ENCODE measurements at regions not wholly inside any gene's neighbourhood (a gene's known extent, or its start where the extent isn't known, plus 50 kb on each side); places are given as distances from the start of the nearest gene placed in this dataset.

DNA sequence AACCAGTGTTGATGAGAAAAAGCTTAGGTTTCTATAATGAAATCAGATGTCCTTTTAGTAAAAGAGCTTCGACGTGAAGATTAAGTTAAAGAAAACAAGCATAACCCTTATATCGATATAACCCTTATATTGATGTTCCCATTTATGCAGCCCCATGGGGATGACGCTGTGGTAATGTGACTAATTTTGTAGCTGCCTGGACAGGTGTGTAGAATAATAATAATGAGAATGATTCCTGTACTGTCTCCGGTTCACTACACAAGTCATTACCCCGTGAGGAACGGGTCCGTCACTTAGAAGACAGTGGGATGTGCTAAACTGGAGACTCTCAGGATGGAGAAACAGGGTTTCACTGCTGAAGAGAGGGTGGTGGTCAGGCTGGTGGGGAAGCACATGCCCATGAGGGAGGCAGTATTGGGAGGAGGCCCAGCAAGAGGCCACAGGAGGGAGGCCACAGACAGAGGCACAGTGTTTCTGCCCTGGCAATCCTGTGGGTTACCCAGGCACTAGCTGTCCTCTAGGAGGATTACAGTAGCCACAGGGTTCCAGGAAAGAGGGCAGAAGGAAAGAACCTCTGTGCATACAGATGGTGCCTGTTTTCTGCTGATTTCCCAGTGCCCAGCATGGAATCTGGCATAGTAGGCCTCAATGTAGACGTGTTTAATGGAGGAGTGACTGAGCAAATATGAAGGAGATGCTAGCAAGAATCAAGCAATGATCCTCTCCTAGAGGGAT is 191.1 kb upstream of the TSC22D2 start:
- no peak for DNase-seq (ENCODE audit: low spot score)

DNA sequence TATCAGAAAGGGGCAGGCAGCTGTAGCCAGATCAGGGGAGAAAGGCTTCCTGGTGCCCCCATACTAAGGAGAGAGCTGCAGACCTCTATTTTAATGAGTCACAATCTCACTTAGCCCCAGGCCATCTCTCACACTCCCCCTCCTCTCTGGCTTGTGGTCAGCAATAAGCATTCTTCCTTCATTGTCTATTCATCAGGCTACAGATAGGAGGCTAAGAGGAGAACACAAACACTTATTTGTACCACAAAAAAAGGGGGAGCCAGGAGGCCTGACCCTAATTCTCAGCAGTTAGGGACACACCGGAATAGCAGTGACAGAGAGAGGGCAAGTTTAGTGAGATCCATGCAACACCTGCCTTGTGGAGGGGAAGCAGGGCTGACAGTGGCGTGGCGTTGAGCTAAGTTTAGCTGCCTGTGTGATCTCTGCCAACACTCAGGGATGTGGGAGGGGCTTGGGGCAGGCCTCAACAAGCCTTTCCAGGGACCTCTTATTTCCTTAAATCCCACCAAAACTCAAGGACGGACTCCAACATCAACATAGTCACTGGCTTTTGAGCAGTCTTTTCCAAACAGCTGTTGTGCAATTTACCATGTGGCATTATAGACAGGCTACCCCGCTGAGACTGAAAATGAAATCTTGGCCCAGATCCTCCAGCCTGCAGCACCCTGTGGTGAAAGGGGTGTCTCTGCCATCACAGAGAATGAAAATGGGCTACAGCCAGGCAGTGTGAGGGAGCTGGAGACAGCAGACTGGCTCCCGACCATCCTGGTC is 191.9 kb upstream of the TSC22D2 start:
- peak; percentile 38 for DNase-seq (ENCODE audit: low spot score)

DNA sequence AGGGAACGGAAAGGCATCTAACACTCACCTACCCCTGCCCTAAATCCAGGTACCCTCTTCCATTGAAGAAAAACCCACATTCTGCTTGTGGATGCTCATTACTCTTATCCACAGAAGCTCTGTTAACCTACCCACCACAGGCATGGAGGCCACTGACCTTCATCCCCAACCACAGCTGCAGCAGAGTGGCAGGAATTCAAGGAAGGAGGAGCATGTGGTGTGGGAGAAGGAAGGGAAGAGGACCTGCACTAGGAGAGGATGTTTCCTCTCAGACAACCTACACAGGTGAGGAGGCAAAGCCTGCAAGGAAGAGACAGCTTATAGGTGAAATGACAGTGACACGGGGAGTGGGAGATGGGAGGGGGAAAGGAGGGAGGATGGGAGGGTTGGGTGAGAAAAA is 192.5 kb upstream of the TSC22D2 start:
- DNase-seq (ENCODE audit: low spot score) = peak; percentile 8

DNA sequence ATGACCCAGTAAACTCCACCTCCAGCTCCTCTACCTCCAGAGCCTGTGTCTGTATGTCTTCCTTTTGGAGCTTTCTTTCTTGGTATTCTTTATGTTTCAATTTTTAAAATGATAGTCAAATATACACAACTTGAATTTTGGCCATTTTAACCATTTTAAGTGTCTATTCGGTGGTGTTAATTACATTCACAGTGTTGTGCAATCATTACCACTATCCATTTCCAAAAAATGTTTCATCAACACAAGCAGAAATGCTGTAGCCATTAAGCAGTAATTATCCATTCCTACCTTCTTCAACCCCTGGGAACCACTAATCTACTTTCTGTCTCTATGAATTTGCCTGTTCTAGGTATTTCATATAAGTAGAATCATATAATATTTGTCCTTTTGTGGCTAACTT is 194.5 kb upstream of the TSC22D2 start:
- no peak for DNase-seq (ENCODE audit: low spot score)

DNA sequence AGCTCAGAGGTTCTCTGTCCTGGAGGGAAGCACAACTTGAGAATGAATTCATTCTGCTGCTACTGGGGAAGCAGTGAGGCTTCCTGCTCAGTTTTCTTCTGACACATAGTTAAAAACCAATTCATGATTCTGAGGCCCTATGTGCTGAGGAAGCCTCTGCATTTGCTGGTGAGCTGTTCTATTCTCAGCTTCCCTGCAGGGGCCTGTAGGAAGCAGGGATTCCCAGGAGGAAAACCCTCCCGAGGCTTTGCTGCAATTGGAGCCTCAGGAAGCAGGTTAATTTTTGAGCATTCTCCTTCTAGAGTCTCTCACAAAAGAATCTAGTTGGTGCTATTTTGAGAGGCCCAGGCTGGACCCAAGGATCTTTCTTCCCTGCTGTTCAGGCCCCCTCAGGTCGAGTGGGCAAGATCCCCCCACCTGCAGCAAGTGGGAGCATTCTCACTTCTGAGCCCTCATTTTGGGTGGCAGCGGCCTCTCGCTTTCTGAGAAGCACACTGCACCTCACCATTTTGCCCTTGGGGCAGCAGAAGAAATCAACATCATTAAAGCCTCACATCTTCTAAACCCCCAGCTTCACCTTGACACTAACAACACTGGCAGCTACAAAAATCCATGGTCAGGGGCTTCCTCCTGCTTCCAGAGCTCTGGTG is 197.5 kb upstream of the TSC22D2 start:
- DNase-seq (ENCODE audit: low spot score) = no peak

DNA sequence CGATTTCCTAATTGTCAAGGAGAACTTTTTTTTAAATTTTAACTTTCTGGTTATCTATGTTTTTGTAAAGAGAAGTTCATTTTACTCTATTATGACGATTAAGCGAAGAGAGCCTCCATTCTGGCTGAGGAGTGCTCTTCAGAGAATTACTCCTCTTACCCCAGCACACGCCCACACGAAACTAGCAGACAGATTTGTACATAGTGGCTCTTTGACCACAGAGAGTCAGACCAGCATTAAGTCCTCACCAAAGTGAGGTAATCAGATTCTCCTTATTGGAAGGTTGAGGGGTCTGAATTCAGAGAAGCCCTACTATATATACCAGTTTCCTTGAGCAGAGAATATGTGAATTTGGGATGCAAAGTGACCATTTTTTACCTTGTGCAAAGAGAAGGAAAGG is 204.8 kb upstream of the TSC22D2 start:
- DNase-seq (ENCODE audit: low spot score) = peak; percentile 20

DNA sequence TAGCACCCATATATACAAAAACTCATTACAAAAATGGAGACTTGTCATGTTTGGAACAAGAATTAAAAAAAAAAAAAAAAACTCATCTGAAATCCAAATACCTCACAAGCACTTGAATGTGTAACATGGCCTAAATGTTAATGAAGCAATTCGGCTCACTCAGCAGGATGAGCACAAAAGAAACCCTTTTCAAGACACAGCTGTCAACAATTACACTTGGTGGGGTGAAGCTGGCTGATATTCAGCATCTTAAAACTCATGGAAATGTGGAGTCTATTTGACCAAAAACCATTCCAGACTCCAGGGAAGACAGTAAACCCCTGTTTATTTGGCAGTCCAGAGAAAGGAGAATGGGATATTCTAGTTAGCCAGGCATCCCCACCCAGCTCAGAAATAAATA is 205.4 kb upstream of the TSC22D2 start:
- DNase-seq (ENCODE audit: low spot score) = peak; percentile 28

DNA sequence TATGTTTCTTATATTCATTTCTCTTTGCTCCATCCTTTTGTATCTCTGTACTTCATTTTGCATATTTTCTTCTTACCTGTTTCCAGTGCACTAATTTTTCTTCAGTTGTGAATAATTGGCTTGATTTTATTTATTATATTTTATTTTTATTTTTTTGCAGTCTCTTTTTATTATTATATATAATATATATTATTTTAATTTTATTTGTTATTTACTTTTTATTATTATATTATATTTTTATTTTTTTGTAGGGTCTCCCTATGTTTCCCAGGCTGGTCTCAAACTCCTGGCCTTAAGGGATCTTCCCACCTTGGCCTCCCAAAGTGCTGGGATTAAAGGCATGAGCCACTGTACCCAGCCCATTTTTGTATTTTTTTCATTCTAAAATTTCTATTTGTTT is 213.1 kb upstream of the TSC22D2 start:
- DNase-seq (ENCODE audit: low spot score) = no peak

DNA sequence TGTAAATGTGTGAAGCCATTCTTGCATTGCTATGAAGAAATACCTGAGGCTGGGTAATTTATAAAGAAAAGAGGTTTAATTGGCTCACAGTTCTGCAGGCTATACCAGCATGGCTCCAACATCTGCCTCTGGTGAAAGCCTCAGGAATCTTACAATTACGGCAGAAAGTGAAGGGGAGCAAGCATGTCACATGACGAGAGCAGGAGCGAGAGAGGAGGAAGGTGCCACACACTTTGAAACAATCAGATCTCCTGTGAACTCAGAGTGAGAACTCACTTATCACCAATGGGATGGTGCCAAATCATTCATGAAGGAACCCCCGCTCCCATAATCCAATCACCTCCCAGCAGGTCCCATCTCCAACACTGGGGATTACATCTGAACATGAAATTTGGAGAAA is 213.6 kb upstream of the TSC22D2 start:
- no peak for DNase-seq (ENCODE audit: low spot score)

DNA sequence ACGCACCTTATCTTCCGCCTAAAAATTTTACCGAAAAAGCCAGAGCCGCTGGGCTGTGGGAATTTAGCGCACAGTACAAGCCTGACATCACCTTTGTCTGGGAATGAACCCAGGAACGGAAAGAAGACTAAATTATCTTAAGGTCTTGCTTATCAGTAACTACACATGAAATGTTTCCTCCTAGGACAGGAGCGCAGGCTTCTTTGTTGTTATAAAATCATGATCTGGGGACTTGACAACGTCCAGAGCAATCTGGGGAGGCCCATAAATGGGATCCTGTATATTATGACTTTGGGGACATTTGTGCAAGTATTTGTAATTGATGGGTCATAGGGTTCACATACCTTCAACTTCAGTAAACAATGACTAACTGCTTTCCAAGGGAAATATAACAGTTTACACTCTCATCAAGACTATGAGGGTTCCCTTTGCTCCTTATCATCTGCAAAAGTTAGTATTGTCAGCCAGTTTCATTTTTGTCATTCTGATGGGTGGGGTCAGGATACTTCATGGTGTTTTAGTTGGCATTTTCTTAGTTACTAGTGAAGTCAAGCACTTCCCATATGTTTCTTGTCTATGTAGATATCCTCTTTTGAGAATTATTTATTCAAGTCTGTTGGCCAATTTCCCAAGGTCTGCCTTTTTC is 213.9 kb upstream of the PFN2 start:
- no peak for DNase-seq (ENCODE audit: low spot score)

DNA sequence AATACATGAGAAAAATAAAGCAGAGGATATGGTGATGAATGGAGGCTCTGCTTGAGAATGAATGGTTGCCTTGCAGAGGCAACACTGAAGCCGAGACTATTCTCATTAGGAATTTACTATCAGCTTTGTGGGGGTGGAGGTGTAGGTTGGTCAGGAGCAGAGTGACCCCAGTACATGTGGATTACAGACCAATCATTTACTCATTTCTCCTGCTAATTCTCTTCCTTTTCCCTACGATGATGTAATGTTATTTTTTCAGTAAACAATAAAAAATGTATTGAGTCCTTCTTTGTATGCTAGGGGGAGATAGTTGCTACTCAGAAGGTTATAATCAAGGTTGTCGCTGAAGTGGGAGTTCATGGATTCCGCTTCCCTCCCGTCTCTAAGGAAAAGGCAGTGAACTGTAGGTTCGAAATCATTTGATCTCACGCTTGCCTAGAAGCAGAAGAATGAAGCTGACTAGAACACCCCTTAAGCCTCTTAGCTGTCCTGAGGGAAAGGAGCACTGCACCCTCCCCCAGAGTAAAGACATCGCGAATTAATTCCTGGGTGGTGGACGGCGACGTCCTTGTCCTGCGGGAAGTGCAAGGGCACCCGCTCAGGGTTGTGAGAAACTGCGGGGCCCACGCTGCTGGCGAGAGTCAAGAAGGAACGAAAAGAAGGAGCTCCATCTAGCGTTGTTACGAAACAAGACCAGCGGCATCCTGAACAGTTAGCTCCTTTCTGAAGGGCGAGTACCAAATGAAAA is 213.2 kb upstream of the PFN2 start:
- peak; percentile 81 for DNase-seq (ENCODE audit: low spot score)

DNA sequence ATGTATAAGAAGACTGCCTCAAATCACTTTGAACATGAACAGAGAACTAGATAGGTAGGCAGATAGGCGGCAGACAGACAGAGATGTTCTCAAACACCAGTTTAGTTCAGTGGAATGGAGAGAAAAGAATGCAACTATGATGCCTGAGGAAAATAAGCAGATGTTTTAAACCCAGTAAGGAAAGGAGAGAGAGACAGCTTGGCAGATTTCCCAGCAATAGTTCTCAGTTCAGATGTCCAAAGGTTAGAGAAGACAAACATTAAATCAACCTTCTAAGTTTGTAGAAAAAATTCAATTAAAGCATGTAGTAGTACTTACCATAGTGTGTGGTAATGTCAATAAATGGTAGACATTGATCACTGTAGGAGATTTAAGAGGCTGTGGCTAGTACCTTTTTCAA is 209.6 kb upstream of the PFN2 start:
- peak; percentile 44 for DNase-seq (ENCODE audit: low spot score)

DNA sequence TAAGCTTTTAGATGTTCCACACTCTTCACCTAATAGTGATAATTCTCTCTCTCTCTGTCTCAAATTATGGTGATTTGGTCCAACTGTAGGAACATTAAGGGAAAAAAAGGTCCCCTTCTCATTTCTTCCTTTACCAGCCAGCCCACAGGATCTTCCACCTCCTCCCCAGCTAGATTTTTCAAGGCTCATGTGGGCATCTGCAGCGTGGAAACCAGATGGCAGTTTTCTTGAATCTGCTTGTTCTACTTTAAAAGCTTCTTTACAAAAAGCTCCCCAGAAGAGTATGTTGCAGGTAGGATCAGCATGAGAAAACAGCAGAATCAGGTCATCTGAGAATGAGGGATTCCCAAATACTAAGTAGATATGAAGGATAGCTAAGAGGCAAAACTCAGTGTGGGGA is 208.6 kb upstream of the PFN2 start:
- DNase-seq (ENCODE audit: low spot score) = no peak

DNA sequence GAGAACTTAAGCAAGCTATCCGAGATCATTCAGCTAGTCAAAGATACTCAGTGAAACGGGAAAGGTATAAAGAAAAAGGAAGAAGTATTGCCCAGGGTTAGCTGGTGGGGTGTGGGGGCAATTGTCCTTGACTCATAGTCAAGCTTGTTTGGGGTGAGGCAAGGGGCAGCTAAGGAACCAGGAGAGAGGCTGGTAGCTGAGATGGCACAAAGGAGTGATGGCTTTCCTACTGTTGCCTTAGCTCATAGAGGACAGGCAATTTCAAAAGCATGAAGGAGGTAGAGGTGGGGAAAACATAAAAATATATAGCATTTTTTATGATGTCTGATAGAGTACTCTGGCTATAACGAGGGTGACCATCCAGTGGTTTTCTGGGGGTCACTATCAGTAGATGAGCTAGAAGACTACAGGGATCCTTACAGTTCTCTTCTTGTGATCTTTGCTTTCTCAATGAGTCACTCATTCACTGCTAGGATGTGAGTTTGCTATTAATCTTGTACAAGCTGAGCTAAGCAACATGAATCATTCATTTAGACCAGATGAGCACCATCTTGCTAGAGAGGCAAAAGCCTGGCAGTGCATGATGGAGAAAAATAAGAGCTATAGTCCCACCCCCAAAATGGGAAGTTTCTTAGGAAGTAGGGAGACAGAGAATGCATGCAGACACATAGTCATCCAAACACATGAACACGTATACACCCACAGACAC is 207.1 kb upstream of the PFN2 start:
- peak; percentile 57 for DNase-seq (ENCODE audit: low spot score)

DNA sequence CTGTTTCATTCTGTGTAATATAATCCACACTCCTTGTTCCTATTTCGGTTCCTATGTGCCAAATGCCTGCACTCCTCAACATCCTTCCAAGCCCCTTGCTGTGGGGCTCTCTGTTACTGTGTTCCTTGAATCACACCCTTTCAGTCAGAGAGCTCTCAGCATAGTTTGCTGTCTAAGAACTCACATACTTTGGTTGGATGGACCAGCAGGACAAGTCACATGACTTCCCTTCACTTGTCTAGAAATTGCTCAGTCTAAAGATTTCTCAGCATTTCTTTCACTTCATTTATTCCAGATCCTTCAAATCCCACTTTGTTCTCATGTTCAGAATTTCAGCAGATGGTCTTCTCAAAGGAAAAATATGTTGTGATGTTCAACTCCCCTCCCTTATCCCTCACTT is 203.5 kb upstream of the PFN2 start:
- no peak for DNase-seq (ENCODE audit: low spot score)

DNA sequence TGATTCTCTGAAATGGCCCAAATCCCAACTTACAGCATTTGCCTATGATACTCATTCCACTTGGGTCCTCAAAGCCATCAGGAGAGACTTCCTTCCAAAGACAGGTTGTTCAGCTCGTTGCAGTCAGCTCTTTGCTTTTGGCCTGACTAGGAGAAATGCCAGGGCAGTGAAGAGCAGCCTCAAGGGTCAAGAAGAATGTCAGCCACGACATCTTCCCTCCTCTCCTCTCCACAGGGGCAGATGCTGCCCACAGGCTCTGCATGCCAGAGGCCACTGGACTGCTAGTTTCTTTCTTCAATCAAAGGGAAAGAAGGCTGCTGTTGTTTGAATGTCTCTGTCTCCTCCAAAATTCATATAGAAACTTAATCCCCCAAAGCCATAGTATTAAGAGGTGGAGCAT is 201.7 kb upstream of the PFN2 start:
- no peak for DNase-seq (ENCODE audit: low spot score)

DNA sequence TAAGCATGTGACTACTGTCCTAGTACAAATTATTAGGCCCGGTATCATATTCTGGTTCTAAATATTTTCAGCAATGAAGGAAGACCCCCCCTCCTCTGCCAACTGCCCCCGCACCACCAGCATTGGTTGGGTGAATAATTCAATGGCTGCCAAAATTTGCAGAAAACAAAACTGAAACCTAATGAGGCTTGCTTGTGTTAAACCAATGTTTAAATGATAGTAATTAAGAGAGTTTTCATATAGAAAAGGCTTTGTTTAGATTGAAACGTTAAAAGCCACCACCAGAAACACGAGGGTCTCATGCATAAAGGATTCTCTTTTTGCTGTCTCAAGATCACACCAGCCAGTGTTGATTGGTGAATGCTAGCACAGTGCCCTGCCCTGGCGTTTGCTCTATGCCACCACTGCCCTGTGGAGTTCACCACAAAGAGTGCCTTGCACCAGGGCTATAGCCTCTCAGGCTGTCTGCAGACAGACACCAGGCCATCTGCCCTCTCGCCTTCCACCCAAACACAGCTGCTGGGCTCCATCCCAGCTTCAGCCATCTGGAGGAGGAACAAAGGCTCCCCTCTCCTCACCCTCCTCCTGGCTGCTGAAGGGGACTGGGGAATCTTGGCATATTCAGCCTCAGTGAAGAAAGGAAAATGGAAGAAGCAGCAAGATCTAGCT is 200.3 kb upstream of the PFN2 start:
- no peak for DNase-seq (ENCODE audit: low spot score)

DNA sequence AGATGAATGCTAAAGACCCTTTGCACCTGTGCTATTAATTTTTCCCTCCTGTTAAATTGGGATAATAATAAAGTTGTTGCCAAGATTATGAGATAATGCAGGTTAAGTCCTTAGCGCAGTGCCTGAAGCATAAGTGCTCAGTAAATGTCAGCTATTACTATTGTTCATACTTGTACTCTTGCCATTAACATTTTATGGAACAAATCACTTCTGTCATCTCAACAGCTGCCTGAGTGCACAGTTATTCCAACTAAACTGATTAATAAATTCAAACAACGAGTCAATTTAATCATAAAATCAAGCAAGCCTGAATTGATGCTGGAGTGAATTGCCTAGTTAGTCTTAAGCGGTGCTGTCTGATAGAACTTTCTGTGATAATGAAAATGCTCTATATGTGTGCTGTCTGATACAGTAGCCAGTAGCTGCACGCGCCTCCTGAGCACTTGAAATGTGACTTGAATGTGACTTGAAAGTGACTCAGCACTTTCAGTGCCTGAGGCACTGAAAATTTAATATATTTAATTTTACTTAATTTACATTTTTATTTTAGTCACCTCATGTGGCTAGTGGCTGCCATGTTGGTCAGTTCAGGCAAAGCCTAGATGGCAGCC is 198.7 kb upstream of the PFN2 start:
- DNase-seq (ENCODE audit: low spot score) = no peak

DNA sequence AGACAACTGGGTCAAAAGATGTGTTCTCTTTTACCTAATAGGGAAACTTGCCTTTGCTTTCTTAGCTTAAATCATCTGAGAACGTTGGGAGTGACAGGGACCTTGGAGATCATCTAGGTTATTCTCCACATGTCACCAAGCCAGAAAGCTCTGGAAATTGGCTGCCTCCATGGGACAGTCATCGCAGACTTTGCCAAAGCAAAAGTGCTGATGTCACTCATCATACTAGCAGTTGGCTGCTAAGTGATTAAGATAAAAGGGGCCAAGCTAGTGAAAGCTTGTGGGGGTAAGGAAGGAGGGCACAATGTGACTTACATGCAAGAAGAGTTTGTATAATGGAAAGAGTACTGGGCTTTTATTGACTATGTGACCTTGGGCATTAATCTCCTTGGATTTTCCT is 198.0 kb upstream of the PFN2 start:
- peak; percentile 63 for DNase-seq (ENCODE audit: low spot score)

DNA sequence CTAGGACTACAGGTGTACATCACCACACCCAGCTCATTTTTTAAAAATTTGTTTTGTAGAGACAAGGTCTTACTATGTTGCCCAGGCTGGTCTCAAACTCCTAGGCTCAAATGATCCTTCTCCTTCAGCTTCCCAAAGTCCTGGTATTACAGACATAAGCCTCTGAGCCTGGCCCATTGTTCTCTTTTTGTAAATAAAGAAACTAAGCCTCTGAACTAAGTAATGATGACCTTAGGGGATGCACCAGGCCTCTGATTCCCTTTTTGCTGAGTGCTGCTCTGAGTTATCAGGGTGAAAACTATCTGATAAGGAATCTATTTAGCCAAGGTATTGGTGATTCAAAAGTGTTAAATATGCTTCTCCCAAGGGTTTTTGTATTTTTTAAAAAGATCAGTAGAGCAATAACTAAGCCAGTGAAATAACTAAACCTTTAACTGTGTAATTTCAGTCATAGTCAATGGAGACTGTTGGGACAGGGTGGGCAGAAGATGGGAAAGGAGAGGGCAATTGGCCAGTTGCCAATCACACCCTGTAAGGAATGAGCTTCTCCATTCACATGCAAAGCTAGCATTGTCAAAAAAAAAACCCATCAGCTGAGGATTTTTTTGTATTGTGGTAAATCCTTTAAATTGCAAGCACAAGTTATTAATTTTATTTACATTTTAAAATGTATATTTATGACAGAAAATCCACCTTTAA is 194.8 kb upstream of the PFN2 start:
- DNase-seq (ENCODE audit: low spot score) = no peak
